ENCODE measurements at regions not wholly inside any gene's neighbourhood (a gene's known extent, or its start where the extent isn't known, plus 50 kb on each side); places are given as distances from the start of the nearest gene placed in this dataset.

GRCh38 chr12:88638966-88639760 is 58.9 kb upstream of the KITLG start:
- no peak for DNase-seq (ENCODE audit: low read depth)

DNA sequence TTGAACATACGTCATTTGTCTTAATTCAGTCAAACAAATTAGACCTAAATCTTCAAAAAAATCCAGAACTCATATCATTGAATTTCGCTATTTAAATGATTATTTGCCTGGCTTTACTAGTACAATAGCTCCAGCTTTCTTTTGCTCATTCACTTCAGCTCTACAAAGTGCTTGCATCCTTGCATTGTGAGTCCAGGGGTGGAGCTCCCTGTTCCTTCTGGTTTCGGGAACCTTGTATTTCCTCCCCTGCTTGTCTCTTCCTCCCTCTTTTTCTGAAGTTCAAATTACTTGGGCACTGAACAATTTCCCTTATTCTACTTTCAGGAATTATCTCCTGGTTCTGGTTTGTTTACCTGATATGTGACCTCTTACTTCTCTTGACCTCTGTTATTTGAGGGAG is 58.1 kb upstream of the KITLG start:
- no peak for DNase-seq (ENCODE audit: low read depth)

GRCh38 chr12:88634008-88634407 is 53.7 kb upstream of the KITLG start:
- DNase-seq (ENCODE audit: low read depth): no peak

DNA sequence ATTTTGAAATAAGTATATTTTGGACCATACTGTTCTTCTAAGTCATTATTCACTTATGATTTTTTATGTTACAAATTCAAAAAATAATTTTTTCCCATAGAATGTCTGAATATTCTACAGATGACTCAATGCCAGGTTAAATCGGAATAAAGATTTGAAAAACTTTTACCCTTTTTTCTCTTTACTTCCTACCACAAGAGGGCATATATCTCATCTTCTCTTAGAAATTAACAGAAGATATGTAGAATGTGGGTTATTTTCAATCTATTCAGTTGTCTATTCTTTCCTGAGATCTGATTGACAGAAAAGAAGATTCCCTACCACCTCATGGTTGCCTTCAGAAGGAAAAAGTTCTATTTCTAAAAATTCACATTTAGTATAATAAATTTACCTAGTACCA is 53.0 kb upstream of the KITLG start:
- no peak for DNase-seq (ENCODE audit: low read depth)

GRCh38 chr12:88630561-88630960 is 50.3 kb upstream of the KITLG start:
- no peak for DNase-seq (ENCODE audit: low read depth)
